ENCODE measurements at regions not wholly inside any gene's neighbourhood (a gene's known extent, or its start where the extent isn't known, plus 50 kb on each side); places are given as distances from the start of the nearest gene placed in this dataset.

DNA sequence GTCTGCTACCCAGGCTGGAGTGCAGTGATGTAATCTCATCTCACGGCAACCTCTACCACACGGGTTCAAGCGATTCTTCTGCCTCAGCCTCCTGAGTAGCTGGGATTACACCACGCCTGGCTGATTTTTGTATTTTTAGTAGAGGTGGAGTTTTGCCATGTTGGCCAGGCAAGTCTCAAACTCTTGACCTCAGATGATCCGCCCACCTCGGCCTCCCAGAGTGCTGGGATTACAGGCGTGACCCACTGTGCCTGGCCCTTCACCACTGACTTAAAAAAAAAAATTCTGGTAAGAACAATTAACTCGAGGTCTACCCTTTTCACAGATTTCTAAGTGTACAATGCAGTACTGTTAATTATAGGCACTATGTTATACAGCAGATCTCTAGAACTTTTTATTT, 279.4 kb downstream of the PARN start:
- Histone ChIP-seq H3K4me3 (ENCODE audit: control insufficient read depth in 2 of 3, extremely low read depth in 1 of 3, insufficient read depth in 2 of 3, low read depth in 1 of 3, low read length in 3 of 3) (no peak overlapping the region), H4K20me1 (ENCODE audit: control insufficient read depth, extremely low read depth, insufficient read depth, low read length) (no peaks in the 10 kb centered on the region), H3K9ac (ENCODE audit: control insufficient read depth, extremely low read depth, insufficient read depth, low read length) (no peak overlapping the region), H3K27me3 (ENCODE audit: control insufficient read depth, extremely low read depth, insufficient read depth, low read length) (no peaks in the 10 kb centered on the region), H3K4me1 (ENCODE audit: control insufficient read depth, extremely low read depth, insufficient read depth, low read length) (peaks cover 3% of the 10 kb centered on the region), H3K27ac (ENCODE audit: control insufficient read depth, insufficient read depth, low read length) (no peak overlapping the region), H3K36me3 (ENCODE audit: control insufficient read depth in 2 of 2, extremely low read depth in 1 of 2, insufficient read depth in 2 of 2, low read length in 2 of 2) (no peaks in the 10 kb centered on the region), H3K9me3 (ENCODE audit: control insufficient read depth, low read depth, low read length) (no peaks in the 10 kb centered on the region), H3K79me2 (ENCODE audit: control insufficient read depth, insufficient read depth, low read length) (no peaks in the 10 kb centered on the region), H2AFZ (ENCODE audit: control insufficient read depth, low read length) (no peak overlapping the region), H3K9me1 (ENCODE audit: control insufficient read depth, extremely low read depth, insufficient read depth, low read length) (no peaks in the 10 kb centered on the region), H3K4me2 (ENCODE audit: control insufficient read depth, extremely low read depth, insufficient read depth, low read depth, low read length) (no peak overlapping the region)
- dilution Hi-C loops (cut with MboI; ENCODE audit: extremely low pct_ligation_motif_present, low sequenced_read_pairs) = no loop called here
- FAIRE-seq (no peak), DNase-seq (ENCODE audit: low read depth, low spot score) (no peak)
- TF ChIP-seq, protein P1, sequence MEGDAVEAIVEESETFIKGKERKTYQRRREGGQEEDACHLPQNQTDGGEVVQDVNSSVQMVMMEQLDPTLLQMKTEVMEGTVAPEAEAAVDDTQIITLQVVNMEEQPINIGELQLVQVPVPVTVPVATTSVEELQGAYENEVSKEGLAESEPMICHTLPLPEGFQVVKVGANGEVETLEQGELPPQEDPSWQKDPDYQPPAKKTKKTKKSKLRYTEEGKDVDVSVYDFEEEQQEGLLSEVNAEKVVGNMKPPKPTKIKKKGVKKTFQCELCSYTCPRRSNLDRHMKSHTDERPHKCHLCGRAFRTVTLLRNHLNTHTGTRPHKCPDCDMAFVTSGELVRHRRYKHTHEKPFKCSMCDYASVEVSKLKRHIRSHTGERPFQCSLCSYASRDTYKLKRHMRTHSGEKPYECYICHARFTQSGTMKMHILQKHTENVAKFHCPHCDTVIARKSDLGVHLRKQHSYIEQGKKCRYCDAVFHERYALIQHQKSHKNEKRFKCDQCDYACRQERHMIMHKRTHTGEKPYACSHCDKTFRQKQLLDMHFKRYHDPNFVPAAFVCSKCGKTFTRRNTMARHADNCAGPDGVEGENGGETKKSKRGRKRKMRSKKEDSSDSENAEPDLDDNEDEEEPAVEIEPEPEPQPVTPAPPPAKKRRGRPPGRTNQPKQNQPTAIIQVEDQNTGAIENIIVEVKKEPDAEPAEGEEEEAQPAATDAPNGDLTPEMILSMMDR (optimal IDR thresholded peaks at IDR 0.05 in 1 of 3, IDR thresholded peaks at IDR 0.05 in 1 of 3, conservative IDR thresholded peaks at IDR 0.05 in 1 of 3; ENCODE audit: extremely low read depth in 1 of 3, insufficient read depth in 2 of 3, low read length in 3 of 3) = no peak
- TF ChIP-seq EZH2 (IDR thresholded peaks at IDR 0.05; ENCODE audit: low read length) = no peak

DNA sequence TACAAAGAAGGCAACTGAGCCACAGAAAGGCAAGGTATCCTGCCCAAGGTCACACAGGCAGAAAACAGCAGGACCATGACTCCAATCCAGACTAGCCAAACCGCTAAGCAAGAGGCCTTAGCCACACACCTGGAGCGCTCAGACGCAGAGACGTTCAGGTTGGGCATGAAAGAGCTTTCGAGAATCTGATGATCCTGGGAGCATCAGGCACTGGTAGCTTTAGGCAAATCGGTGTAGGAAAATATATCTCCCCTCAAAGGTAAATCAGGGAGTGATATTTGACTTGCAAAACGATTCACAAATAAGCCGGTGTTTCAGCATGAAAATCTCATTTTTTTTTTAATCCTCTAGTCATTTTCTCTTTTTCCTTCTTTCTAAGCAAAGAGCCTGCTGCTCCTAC, 279.0 kb downstream of the MRTFB start:
- no peak overlapping the region for H3K4me3 ChIP-seq (ENCODE audit: control insufficient read depth in 2 of 3, extremely low read depth in 1 of 3, insufficient read depth in 2 of 3, low read depth in 1 of 3, low read length in 3 of 3)
- no peaks in the 10 kb centered on the region for H4K20me1 ChIP-seq (ENCODE audit: control insufficient read depth, extremely low read depth, insufficient read depth, low read length)
- H3K27ac ChIP-seq (ENCODE audit: control insufficient read depth, insufficient read depth, low read length) = no peak overlapping the region
- no peak overlapping the region for H3K9ac ChIP-seq (ENCODE audit: control insufficient read depth, extremely low read depth, insufficient read depth, low read length)
- dilution Hi-C loops (cut with MboI; ENCODE audit: extremely low pct_ligation_motif_present, low sequenced_read_pairs) = no loop called here
- FAIRE-seq (no peak), DNase-seq (ENCODE audit: low read depth, low spot score) (no peak)
- no peaks in the 10 kb centered on the region for H3K27me3 ChIP-seq (ENCODE audit: control insufficient read depth, extremely low read depth, insufficient read depth, low read length)
- peaks cover 3% of the 10 kb centered on the region for H3K4me1 ChIP-seq (ENCODE audit: control insufficient read depth, extremely low read depth, insufficient read depth, low read length)
- H3K4me2 ChIP-seq (ENCODE audit: control insufficient read depth, extremely low read depth, insufficient read depth, low read depth, low read length) = no peak overlapping the region
- H3K36me3 ChIP-seq (ENCODE audit: control insufficient read depth in 2 of 2, extremely low read depth in 1 of 2, insufficient read depth in 2 of 2, low read length in 2 of 2) = no peaks in the 10 kb centered on the region
- no peaks in the 10 kb centered on the region for H3K79me2 ChIP-seq (ENCODE audit: control insufficient read depth, insufficient read depth, low read length)
- no peaks in the 10 kb centered on the region for H3K9me3 ChIP-seq (ENCODE audit: control insufficient read depth, low read depth, low read length)
- H3K9me1 ChIP-seq (ENCODE audit: control insufficient read depth, extremely low read depth, insufficient read depth, low read length) = no peaks in the 10 kb centered on the region
- H2AFZ ChIP-seq (ENCODE audit: control insufficient read depth, low read length) = no peak overlapping the region
- TF ChIP-seq, protein P1 (optimal IDR thresholded peaks at IDR 0.05 in 1 of 3, IDR thresholded peaks at IDR 0.05 in 1 of 3, conservative IDR thresholded peaks at IDR 0.05 in 1 of 3; ENCODE audit: extremely low read depth in 1 of 3, insufficient read depth in 2 of 3, low read length in 3 of 3) = no peak
- TF ChIP-seq EZH2 (IDR thresholded peaks at IDR 0.05; ENCODE audit: low read length) = no peak
